Pons (tissue), 1 donor: ENCODE measurements at regions not wholly inside any gene's neighbourhood (a gene's known extent, or its start where the extent isn't known, plus 50 kb on each side); places are given as distances from the start of the nearest gene placed in this dataset.

Experiments
- DNase-seq: peaks from one replicate; pipeline ENCODE4 v3.0.0-alpha.2; 2016; ENCODE audit warnings: low spot score

DNA sequence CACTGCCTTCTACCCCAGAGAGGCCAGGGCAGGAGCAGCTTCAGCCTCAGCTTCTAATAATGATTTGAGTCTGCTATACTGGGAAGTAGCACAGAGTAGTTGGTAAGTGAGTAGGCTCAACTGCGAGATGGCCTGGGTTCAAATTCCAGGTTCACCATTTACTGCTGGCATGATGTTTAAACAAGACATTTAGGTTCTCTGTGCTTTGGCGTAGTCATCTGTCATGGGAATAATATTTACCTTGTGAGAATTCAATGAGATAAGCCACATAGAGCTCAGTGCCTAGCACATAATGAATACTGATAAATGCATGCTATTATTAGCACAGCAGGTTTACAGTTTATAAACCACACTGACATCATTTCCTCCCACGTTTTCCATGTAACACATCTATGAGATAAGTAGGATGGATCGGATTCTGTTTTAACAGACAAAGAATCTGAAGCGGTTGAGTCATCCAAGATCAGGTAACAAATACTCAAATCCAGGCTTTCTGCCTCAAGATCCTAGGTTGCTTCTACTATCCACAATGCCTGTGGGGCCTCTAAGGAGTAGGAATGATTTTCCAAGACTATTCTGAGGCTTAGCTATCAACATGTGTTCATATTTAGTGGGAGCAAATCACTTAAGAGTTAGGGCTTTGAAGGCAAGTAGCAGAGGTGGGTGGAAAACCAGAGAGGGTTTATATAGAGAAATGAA, 72.9 kb upstream of the DTNBP1 start:
- DNase-seq, result no peak

DNA sequence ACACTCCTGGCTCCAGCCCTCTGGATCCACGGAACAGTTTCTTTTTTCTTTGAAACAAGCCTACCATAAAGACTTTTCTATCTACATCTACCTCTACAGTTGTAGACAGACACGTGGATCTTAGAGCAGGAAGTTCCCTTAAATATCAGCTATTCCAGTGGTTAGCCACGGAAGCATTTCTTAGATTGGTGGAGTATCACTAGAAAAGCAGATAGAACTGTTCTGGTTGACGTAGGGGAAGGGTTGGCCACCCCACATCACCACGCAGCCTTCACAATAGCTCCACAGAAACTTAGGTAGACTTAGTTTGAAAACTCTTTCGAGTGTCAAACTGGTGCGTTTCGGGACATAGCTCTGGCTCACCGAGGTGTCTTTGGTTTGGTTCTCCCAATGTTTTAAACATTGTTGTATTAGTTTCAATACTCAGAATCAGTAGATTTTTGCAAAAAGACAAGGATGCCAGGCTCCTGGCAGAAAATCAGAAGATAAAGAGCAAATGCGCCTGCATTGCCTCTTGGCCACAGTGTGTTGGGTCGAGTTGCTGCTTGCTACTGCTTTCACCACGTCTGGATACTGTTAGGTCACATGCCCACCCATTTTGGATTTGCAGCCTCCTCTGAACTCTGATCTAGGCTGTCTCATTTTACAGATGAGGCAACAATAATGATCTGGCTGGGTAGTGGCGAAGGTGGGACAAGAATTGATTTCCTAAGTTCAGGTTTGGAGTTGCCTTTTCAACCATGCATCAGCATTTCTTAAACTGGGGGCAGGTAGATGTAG, 71.5 kb upstream of the DTNBP1 start:
- no peak for DNase-seq

DNA sequence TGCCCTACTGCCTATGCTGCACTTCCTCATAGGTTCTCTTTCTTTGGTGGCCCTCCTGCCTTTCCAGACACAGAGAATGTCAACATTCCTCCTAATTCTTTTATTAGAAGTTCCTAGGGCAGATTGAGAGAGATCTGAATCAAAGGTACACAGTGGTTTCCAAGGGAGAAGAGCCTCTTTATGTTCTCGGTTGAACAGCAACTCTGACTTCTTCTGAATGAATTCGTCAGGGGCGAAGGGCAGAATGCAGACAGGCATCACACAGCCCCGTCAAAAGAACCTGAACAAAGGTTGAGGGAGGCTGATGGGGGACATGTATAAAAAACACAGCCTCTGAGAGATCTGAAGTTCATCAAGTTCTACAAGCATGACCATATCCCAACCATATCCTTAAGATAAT, 68.1 kb upstream of the DTNBP1 start:
- no peak for DNase-seq

DNA sequence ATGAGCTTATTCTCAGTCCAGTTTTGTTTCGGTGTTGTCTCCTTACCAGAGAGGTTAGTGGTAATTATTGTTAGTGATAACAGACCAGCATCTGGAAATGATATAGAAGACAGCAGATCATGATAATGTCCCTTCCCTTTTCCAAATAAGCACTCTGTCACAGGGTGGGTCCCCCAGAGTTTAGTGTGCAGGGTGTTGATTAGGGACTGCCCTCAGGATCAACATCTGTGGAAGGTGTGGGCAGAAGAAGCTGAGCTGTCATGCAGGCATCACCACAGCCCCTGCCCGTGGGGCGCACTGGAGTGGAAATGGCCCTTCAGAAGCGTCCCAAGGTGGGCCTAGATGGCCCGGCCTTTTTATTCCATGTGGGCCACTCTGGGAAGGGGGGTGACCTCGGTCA, 67.6 kb upstream of the DTNBP1 start:
- no peak for DNase-seq

DNA sequence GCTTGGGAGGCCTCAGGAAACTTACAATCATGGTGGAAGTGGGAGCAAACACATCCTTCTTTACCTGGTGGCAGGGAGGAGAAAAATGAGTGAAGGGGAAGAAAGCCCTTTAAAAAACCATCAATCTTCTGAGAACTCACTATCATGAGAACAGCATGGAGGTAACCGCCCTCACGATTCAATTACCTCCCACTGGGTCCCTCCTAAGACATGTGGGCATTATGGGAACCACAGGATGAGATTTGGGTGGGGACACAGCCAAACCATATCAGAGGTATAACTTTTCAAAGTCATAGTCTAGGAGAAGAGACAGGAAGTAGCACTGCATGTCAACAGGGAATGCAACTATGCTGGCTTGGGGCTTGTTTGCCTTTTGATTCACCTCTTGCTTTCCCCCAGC, 59.9 kb upstream of the DTNBP1 start:
- DNase-seq, result no peak

DNA sequence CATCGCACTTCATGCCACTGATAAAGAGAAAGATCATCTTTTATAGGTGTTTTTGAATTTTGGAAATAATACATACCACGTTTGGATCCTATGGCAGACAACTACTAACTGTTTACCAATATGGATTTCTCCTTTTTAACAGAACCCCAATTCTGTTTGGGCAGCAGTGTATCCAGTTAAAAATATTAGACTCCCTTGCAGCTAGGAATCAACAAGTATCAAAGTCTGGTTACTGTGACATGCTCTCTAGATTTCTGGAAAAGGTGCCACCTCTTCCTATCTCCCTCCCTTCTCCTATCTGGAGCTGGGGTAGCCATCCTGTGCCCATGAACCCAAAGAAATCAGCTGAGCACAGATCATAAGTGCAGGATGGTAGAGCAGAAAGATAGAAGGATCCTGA, 54.1 kb upstream of the DTNBP1 start:
- DNase-seq, result no peak

DNA sequence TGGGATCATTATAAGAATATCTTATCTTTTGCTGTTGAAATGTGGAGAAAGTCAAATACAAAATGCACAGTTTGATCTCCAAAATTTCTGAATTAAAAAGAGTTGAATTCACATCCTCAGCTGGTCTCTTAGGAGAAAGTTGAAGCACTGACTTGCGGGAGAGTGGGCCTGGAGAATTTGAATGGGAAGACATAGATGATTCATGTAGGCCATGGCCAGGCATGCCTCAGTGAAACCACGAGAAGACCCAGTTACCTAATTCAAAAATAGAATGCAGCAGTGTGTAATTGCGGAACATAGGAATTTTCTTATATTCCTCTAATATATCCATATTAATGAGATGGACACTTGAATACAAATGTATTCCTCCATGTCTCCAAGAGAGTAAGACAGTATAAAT, 53.0 kb upstream of the DTNBP1 start:
- no peak for DNase-seq

DNA sequence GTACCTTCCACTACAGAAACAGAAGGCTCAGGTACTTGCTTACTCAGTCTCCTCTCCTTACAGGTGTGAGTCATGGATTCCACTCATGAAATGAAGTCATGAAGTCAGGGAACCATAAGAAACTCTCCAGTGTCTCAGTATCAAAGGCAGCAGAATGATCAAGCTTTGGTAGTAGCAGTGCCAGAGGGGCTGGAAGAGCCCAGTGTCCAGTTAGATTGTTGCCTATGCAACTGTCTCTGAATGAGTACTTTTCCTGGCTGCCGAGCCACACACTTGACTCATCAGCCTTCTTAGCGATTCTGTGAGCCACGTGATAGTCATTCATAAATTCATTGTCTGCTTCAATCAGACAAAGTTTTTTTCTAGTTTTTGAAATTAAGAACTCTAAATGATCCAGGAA, 52.2 kb upstream of the DTNBP1 start:
- DNase-seq, result no peak

DNA sequence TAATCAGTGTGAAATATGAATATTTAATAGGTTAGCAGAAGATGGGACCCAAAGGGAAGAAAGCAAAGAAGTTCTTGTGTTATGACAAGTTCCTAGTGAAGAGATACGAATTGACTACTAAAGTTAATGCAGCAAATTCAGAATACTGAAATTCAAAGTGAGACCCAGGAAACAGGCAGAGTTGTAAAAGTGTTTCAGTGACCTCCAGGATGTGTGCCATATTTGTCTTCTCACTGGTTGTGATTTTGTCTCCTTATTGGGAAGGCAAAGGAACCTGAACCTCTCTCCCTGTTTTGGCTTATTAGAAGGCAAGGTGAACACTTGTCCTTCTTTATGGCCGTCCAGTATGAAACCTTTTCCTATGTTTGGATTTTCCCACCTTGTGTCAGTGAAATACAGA, 51.8 kb upstream of the DTNBP1 start:
- DNase-seq, result no peak

DNA sequence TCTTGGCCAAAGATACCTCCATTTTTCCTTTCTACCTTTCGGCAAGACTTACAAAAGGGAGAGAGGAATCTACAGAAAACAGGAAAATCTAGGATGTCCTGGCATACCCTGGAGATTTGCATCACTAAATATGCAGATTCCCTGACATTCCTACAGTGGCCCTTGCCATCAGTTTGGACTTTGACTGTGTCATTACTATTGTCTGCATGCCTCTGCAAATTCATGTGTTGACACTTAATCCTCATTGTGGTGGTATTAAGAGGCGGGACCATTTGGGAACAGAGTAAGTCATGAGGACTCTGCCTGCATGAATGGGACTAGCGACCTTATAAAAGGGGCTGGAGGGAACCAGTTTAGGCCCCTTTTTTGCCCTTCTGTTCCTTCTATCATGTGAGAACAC, 50.5 kb upstream of the DTNBP1 start:
- no peak for DNase-seq

DNA sequence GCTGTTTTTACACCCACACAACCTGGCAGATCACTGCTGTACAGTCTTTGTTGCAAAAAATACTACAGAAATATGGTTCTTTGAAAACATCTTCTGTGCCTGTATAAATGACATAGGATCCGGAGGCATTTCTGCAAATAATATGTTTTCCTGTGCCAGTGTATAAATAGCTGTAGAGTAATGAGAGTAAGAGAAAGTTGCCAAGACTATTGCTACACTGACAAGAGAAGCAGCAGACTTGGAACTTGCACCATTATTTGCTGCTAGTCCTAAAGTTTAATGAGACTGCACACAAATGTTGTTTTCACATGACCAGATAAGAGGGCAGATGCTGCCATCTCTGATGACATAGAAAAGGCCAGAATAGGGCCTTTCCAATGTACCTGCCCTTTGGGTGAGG, 50.0 kb upstream of the DTNBP1 start:
- DNase-seq, result no peak
